ENCODE measurements at regions not wholly inside any gene's neighbourhood (a gene's known extent, or its start where the extent isn't known, plus 50 kb on each side); places are given as distances from the start of the nearest gene placed in this dataset.

DNA sequence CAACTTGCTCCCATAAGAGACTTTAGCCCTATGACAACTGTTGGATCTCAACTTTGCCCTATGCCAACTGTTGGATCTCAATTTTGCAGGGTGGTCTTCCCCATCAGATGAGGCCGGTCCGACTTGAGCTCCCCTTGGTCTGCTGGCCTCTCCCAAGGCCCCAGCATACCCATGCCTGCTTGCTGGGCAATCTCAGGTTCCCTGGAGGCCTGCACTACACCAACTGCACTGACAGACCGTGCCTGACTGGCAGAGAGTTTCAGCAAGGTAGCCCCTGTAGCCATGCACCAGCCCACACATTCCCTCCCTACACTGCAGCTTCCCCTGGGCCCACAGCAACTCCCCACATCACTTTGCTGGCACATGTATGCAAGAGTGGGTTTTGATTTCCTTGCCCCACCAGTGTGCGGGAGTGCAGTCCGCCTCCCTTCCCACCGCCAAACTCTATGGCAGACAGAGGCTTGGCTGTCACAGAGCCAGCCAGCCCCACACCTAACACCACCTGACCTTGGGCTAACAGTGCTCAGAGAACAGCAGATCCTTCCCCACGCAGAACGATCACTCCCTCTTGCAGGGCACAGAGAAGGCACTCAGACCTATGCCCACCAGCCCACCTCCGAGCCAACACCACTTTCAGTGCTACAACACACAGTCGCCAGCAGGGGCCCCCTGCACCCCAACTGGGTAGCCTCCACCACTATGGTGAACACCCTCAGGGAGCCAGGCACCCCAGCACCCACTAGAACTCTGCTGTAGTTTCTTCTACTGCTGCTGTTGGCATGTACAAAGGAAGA, 279.9 kb upstream of the COX7C start:
- TF ChIP-seq TAF1 (IDR thresholded peaks at IDR 0.05; ENCODE audit: low read depth) (no peak), EP300 (IDR thresholded peaks at IDR 0.05; ENCODE audit: borderline replicate concordance) (no peak), CREB1 (IDR thresholded peaks at IDR 0.05; ENCODE audit: low read depth) (no peak), REST (IDR thresholded peaks at IDR 0.05; ENCODE audit: low read depth) (no peak), TCF12 (IDR thresholded peaks at IDR 0.05; ENCODE audit: low read depth) (no peak), RAD21 (IDR thresholded peaks at IDR 0.05; ENCODE audit: low read depth) (no peak), CEBPB (IDR thresholded peaks at IDR 0.05) (no peak), NFIC (IDR thresholded peaks at IDR 0.05) (no peak), TEAD4 (IDR thresholded peaks at IDR 0.05) (no peak), ZBTB7A (IDR thresholded peaks at IDR 0.05; ENCODE audit: low read depth) (no peak), USF1 (IDR thresholded peaks at IDR 0.05) (no peak)
- TF ChIP-seq, protein P1, sequence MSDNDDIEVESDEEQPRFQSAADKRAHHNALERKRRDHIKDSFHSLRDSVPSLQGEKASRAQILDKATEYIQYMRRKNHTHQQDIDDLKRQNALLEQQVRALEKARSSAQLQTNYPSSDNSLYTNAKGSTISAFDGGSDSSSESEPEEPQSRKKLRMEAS (IDR thresholded peaks at IDR 0.05): no peak
